ENCODE measurements at regions not wholly inside any gene's neighbourhood (a gene's known extent, or its start where the extent isn't known, plus 50 kb on each side); places are given as distances from the start of the nearest gene placed in this dataset.
"Not testable (repeated sequence)": the region's sequence is repeated elsewhere in the genome, so short reads cannot be mapped to it uniquely, and the experiment has no call there.

- 93% methylated on average over 15 of the region's 15 CpGs for WGBS
- intact Hi-C loops (cut with DNase I); H3K4me1 ChIP-seq (ENCODE audit: control insufficient read depth, insufficient read depth, low read length); H3K9me3 ChIP-seq (ENCODE audit: control insufficient read depth, low read length); ATAC-seq; DNase-seq; H3K27ac ChIP-seq (ENCODE audit: low read length); H3K27me3 ChIP-seq (ENCODE audit: control insufficient read depth, insufficient read depth); H3K4me3 ChIP-seq (ENCODE audit: low read length): not testable (repeated sequence)
Observed at GRCh38 chr13:61493556-61493955, 77.9 kb upstream of the PCDH20 start.

GRCh38 chr13:61486496-61486895 is 70.8 kb upstream of the PCDH20 start:
- H3K4me3 ChIP-seq (ENCODE audit: low read length) = no peak overlapping the region
- DNase-seq = no peak
- peak in 1 of 2 donors; percentile 14 for ATAC-seq
- no peaks in the 10 kb centered on the region for H3K4me1 ChIP-seq (ENCODE audit: control insufficient read depth, insufficient read depth, low read length)
- H3K27me3 ChIP-seq (ENCODE audit: control insufficient read depth, insufficient read depth) = no peaks in the 10 kb centered on the region
- intact Hi-C loops (cut with DNase I) = no loop called here
- WGBS = 84% methylated on average over 6 of the region's 6 CpGs
- H3K9me3 ChIP-seq (ENCODE audit: control insufficient read depth, low read length) = no peaks in the 10 kb centered on the region
- no peak overlapping the region for H3K27ac ChIP-seq (ENCODE audit: low read length)

GRCh38 chr13:61485128-61485765 is 69.6 kb upstream of the PCDH20 start:
- H3K27ac ChIP-seq (ENCODE audit: low read length) = no peak overlapping the region
- no peaks in the 10 kb centered on the region for H3K9me3 ChIP-seq (ENCODE audit: control insufficient read depth, low read length)
- intact Hi-C loops (cut with DNase I) = no loop called here
- ATAC-seq (no peak), DNase-seq (no peak)
- H3K4me1 ChIP-seq (ENCODE audit: control insufficient read depth, insufficient read depth, low read length) = no peaks in the 10 kb centered on the region
- no peak overlapping the region for H3K4me3 ChIP-seq (ENCODE audit: low read length)
- WGBS = 81% methylated on average over 2 of the region's 2 CpGs
- no peaks in the 10 kb centered on the region for H3K27me3 ChIP-seq (ENCODE audit: control insufficient read depth, insufficient read depth)

GRCh38 chr13:61477619-61478018 is 62.0 kb upstream of the PCDH20 start:
- H3K4me1 ChIP-seq (ENCODE audit: control insufficient read depth, insufficient read depth, low read length) = no peaks in the 10 kb centered on the region
- no peak overlapping the region for H3K27ac ChIP-seq (ENCODE audit: low read length)
- 82% methylated on average over 5 of the region's 5 CpGs for WGBS
- no peak for DNase-seq
- no peaks in the 10 kb centered on the region for H3K27me3 ChIP-seq (ENCODE audit: control insufficient read depth, insufficient read depth)
- H3K4me3 ChIP-seq (ENCODE audit: low read length) = no peak overlapping the region
- no peaks in the 10 kb centered on the region for H3K9me3 ChIP-seq (ENCODE audit: control insufficient read depth, low read length)
- intact Hi-C loops (cut with DNase I) = no loop called here
- no peak for ATAC-seq

GRCh38 chr13:61470786-61471185 is 55.1 kb upstream of the PCDH20 start:
- H3K4me1 ChIP-seq (ENCODE audit: control insufficient read depth, insufficient read depth, low read length) = no peaks in the 10 kb centered on the region
- DNase-seq = no peak
- no peaks in the 10 kb centered on the region for H3K27me3 ChIP-seq (ENCODE audit: control insufficient read depth, insufficient read depth)
- no peaks in the 10 kb centered on the region for H3K9me3 ChIP-seq (ENCODE audit: control insufficient read depth, low read length)
- no peak overlapping the region for H3K27ac ChIP-seq (ENCODE audit: low read length)
- WGBS = 22% methylated on average over 2 of the region's 2 CpGs
- intact Hi-C loops (cut with DNase I) = no loop called here
- no peak for ATAC-seq
- H3K4me3 ChIP-seq (ENCODE audit: low read length) = no peak overlapping the region

GRCh38 chr13:61466280-61466679 is 50.6 kb upstream of the PCDH20 start:
- H3K4me1 ChIP-seq (ENCODE audit: control insufficient read depth, insufficient read depth, low read length) = no peaks in the 10 kb centered on the region
- H3K4me3 ChIP-seq (ENCODE audit: low read length) = no peak overlapping the region
- no peaks in the 10 kb centered on the region for H3K9me3 ChIP-seq (ENCODE audit: control insufficient read depth, low read length)
- no peak overlapping the region for H3K27ac ChIP-seq (ENCODE audit: low read length)
- ATAC-seq = no peak
- WGBS = 51% methylated on average over 3 of the region's 3 CpGs
- intact Hi-C loops (cut with DNase I) = no loop called here
- DNase-seq = no peak
- no peaks in the 10 kb centered on the region for H3K27me3 ChIP-seq (ENCODE audit: control insufficient read depth, insufficient read depth)

Small RNA genes lying in the stretch of these regions (microRNA-seq; reads per million reads assigned to microRNA genes)
- gene MIR4704 (0 reads per million in 2 donors), gene MIR548X2 (0 reads per million in 2 donors)
